Activated CD4-positive, alpha-beta T cell treated with anti-CD3 and anti-CD28 coated beads, Interleukin-2, amount 10 ng/mL, durations not matched to agents 7 days and 5 days (primary cell): ENCODE measurements at regions not wholly inside any gene's neighbourhood (a gene's known extent, or its start where the extent isn't known, plus 50 kb on each side); places are given as distances from the start of the nearest gene placed in this dataset.
A peak's percentile ranks its signal among the peaks of the same experiment; 100 is the strongest.
"Not testable (repeated sequence)": the region's sequence is repeated elsewhere in the genome, so short reads cannot be mapped to it uniquely, and the experiment has no call there.

Experiments
- CTCF ChIA-PET: fragments of 350-600 bp; sonication (Branson Sonifier 250); formaldehyde crosslinking; loops from one replicate; lab custom pipeline; 2021; ENCODE audit warnings: antibody characterized with exemption; lab: Charles Lee
- POLR2A ChIA-PET: fragments of 350-600 bp; sonication (Branson Sonifier 250); formaldehyde crosslinking; loops from one replicate; lab custom pipeline; 2021; ENCODE audit warnings: antibody characterized with exemption; lab: Charles Lee
- DNase-seq: peaks from one replicate; pipeline ENCODE4 v3.0.0-alpha.2; 2020
- H3K27ac Mint-ChIP-seq: one replicate; pipeline ENCODE4 v1.8.0; 2021; ENCODE audit warnings: mild to moderate bottlenecking, moderate library complexity, mixed read lengths
- H3K27me3 Mint-ChIP-seq: one replicate; pipeline ENCODE4 v1.8.0; 2021; ENCODE audit warnings: mixed read lengths
- H3K36me3 Mint-ChIP-seq: one replicate; pipeline ENCODE4 v1.8.0; 2021; ENCODE audit warnings: low read depth, mixed read lengths
- H3K4me1 Mint-ChIP-seq: one replicate; pipeline ENCODE4 v1.8.0; 2021; ENCODE audit warnings: mixed read lengths
- H3K4me3 Mint-ChIP-seq: one replicate; pipeline ENCODE4 v1.8.0; 2021; ENCODE audit warnings: mild to moderate bottlenecking, moderate library complexity, mixed read lengths
- H3K9me3 Mint-ChIP-seq: one replicate; pipeline ENCODE4 v1.8.0; 2021; ENCODE audit warnings: mixed read lengths

GRCh38 chr4:75158451-75158850 is 225.5 kb downstream of the PARM1 start:
- ChIA-PET CTCF (no interaction called here), POLR2A (no interaction called here)
- H3K27me3 Mint-ChIP-seq, result no peaks in the 10 kb centered on the region
- no peak for DNase-seq
- no peaks in the 10 kb centered on the region for H3K4me1 Mint-ChIP-seq
- H3K9me3 Mint-ChIP-seq, result peaks cover 4% of the 10 kb centered on the region
- no peak overlapping the region for H3K4me3 Mint-ChIP-seq
- H3K27ac Mint-ChIP-seq, result no peak overlapping the region
- no peaks in the 10 kb centered on the region for H3K36me3 Mint-ChIP-seq

DNA sequence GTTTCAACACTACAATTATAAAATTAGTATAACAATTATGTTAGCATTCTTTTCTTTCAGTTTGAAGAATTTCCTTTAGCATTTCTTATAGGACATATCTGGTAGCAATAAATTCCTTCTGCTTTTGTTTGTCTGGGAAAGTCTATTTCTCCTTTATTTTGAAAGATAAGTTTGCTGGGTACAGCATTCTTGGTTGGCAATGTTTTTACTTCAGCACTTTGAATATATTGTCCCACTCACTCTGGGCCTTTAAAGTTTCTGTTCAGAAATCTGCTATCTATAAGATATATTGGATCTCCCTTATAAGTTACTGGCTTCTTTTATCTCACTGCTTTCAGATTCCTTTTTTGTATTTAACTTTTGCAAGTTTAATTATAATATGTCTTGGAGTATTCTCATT is 222.1 kb downstream of the PARM1 start:
- Mint-ChIP-seq H3K27me3 (no peaks in the 10 kb centered on the region), H3K36me3 (no peaks in the 10 kb centered on the region), H3K4me3 (no peak overlapping the region), H3K4me1 (no peaks in the 10 kb centered on the region), H3K9me3 (peaks cover 4% of the 10 kb centered on the region), H3K27ac (no peak overlapping the region)
- POLR2A ChIA-PET, result no interaction called here
- DNase-seq, result no peak
- CTCF ChIA-PET, result no interaction called here

- no peak overlapping the region for H3K4me3 Mint-ChIP-seq
- ChIA-PET POLR2A (no interaction called here), CTCF (no interaction called here)
- no peaks in the 10 kb centered on the region for H3K36me3 Mint-ChIP-seq
- H3K27ac Mint-ChIP-seq, result no peak overlapping the region
- H3K9me3 Mint-ChIP-seq, result peaks cover 2% of the 10 kb centered on the region
- no peaks in the 10 kb centered on the region for H3K27me3 Mint-ChIP-seq
- DNase-seq, result no peak
- H3K4me1 Mint-ChIP-seq, result no peaks in the 10 kb centered on the region
Measured at GRCh38 chr4:75146223-75146622, 213.3 kb downstream of the PARM1 start.

DNA sequence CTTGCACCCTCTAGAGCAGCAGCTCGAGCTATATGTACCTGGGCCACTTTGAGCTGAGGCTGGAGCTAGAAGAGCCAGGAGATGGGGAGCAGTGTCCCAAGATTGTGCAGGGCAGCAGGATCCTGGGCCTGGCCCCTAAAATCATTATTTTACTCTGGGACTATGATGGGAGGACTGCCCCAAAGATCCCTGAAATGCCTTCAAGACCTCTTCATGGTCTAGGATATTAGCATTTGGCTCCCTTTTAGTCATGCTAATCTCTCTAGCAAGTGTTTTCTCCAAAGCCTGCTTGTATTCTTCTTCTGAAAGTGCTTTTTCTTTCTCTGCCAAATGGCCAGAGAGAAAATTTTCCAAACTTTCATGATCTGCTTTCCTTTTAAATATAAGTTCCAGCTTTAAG is 211.6 kb downstream of the PARM1 start:
- POLR2A ChIA-PET, result no interaction called here
- DNase-seq, result no peak
- peaks cover 2% of the 10 kb centered on the region for H3K9me3 Mint-ChIP-seq
- H3K27ac Mint-ChIP-seq, result no peak overlapping the region
- CTCF ChIA-PET, result no interaction called here
- H3K4me3 Mint-ChIP-seq, result no peak overlapping the region
- no peaks in the 10 kb centered on the region for H3K36me3 Mint-ChIP-seq
- H3K27me3 Mint-ChIP-seq, result no peaks in the 10 kb centered on the region
- no peaks in the 10 kb centered on the region for H3K4me1 Mint-ChIP-seq

GRCh38 chr4:75142850-75143249 is 209.9 kb downstream of the PARM1 start:
- no peaks in the 10 kb centered on the region for H3K36me3 Mint-ChIP-seq
- CTCF ChIA-PET, result no interaction called here

GRCh38 chr4:75142382-75142781 is 209.5 kb downstream of the PARM1 start:
- no peaks in the 10 kb centered on the region for H3K4me1 Mint-ChIP-seq
- peaks cover 2% of the 10 kb centered on the region for H3K9me3 Mint-ChIP-seq
- H3K27me3 Mint-ChIP-seq, result no peaks in the 10 kb centered on the region
- DNase-seq, result no peak
- no peak overlapping the region for H3K27ac Mint-ChIP-seq
- ChIA-PET POLR2A (no interaction called here), CTCF (no interaction called here)
- no peak overlapping the region for H3K4me3 Mint-ChIP-seq
- no peaks in the 10 kb centered on the region for H3K36me3 Mint-ChIP-seq

More at GRCh38 chr4:75142850-75143249, 209.9 kb downstream of the PARM1 start:
- POLR2A ChIA-PET, result no interaction called here
- Mint-ChIP-seq H3K4me3 (no peak overlapping the region), H3K27me3 (no peaks in the 10 kb centered on the region), H3K27ac (no peak overlapping the region), H3K9me3 (peaks cover 2% of the 10 kb centered on the region), H3K4me1 (no peaks in the 10 kb centered on the region)
- DNase-seq, result no peak

DNA sequence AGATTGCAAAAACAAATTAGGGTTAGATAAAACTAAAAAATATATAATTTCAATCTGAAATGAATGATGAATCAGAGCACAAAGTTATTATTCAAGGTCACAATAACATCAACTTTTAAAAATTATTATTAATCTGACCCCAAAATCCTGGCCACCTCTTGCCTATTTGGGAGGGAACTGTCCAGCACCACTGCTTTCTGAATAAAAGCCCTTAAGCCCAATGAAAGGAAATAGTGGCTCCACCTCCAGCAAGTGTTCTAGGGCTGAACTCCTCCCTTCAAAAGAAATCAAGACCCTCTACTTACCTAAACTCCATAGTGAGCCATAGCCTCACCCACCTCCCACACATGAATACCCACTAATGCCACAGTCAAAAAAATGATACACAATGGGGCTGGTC is 208.2 kb downstream of the PARM1 start:
- Mint-ChIP-seq H3K4me3 (no peak overlapping the region), H3K4me1 (no peaks in the 10 kb centered on the region), H3K27ac (no peak overlapping the region), H3K27me3 (no peaks in the 10 kb centered on the region), H3K36me3 (no peaks in the 10 kb centered on the region), H3K9me3 (peaks cover 2% of the 10 kb centered on the region)
- no peak for DNase-seq
- ChIA-PET CTCF (no interaction called here), POLR2A (no interaction called here)

GRCh38 chr4:75137302-75137701 is 204.4 kb downstream of the PARM1 start:
- POLR2A ChIA-PET, result no interaction called here
- CTCF ChIA-PET, result no interaction called here
- DNase-seq, result no peak
- Mint-ChIP-seq H3K4me1 (no peaks in the 10 kb centered on the region), H3K36me3 (no peaks in the 10 kb centered on the region), H3K27me3 (no peaks in the 10 kb centered on the region), H3K9me3 (peaks cover 2% of the 10 kb centered on the region), H3K27ac (no peak overlapping the region), H3K4me3 (no peak overlapping the region)

GRCh38 chr4:75135068-75135825 is 202.3 kb downstream of the PARM1 start:
- POLR2A ChIA-PET, result no interaction called here

DNA sequence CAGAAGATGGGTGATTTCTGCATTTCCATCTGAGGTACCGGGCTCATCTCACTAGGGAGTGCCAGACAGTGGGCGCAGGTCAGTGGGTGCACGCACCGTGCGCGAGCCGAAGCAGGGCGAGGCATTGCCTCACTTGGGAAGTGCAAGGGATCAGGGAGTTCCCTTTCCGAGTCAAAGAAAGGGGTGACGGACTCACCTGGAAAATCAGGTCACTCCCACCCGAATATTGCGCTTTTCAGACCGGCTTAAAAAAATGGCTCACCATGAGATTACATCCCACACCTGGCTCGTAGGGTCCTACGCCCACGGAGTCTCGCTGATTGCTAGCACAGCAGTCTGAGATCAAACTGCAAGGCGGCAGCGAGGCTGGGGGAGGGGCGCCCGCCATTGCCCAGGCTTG is 194.0 kb downstream of the PARM1 start:
- H3K27ac Mint-ChIP-seq, H3K9me3 Mint-ChIP-seq, POLR2A ChIA-PET, DNase-seq, H3K4me1 Mint-ChIP-seq, H3K36me3 Mint-ChIP-seq, CTCF ChIA-PET, H3K27me3 Mint-ChIP-seq: not testable (repeated sequence)
- peak overlapping the region; percentile 22 for H3K4me3 Mint-ChIP-seq

More at GRCh38 chr4:75135068-75135825, 202.3 kb downstream of the PARM1 start:
- no peaks in the 10 kb centered on the region for H3K27me3 Mint-ChIP-seq
- H3K4me1 Mint-ChIP-seq, result no peaks in the 10 kb centered on the region
- DNase-seq, result no peak
- no peak overlapping the region for H3K27ac Mint-ChIP-seq
- H3K4me3 Mint-ChIP-seq, result no peak overlapping the region
- no peaks in the 10 kb centered on the region for H3K9me3 Mint-ChIP-seq
- H3K36me3 Mint-ChIP-seq, result no peaks in the 10 kb centered on the region
- CTCF ChIA-PET, result interaction anchor here (0.6 kb wide), 2 partner anchors 19 to 21 kb away, joined by 3 read pairs; no protein-coding TSS in a partner anchor

DNA sequence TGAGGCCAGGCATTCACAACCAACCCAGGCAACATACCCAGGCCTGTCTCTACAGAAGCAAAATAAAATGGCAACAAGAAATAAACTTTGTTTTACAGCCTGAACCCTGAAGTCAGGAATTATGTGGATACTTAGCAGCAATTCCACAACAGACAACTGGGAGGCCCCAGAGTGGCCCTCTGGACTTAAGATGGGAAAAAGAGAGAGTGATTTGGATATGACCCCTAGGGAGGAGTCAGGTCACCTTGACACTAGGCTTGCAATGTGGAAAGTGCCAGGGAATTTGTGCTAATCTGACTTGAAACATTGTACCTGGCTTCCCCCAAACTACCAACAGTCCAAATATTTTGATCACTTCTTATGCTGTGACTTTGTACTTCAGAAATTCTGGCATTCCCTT is 193.1 kb downstream of the PARM1 start:
- H3K9me3 Mint-ChIP-seq, result peaks cover 5% of the 10 kb centered on the region
- ChIA-PET CTCF (no interaction called here), POLR2A (no interaction called here)
- no peak for DNase-seq
- no peak overlapping the region for H3K4me3 Mint-ChIP-seq
- no peaks in the 10 kb centered on the region for H3K4me1 Mint-ChIP-seq
- H3K27me3 Mint-ChIP-seq, result no peaks in the 10 kb centered on the region
- H3K27ac Mint-ChIP-seq, result no peak overlapping the region
- no peaks in the 10 kb centered on the region for H3K36me3 Mint-ChIP-seq

DNA sequence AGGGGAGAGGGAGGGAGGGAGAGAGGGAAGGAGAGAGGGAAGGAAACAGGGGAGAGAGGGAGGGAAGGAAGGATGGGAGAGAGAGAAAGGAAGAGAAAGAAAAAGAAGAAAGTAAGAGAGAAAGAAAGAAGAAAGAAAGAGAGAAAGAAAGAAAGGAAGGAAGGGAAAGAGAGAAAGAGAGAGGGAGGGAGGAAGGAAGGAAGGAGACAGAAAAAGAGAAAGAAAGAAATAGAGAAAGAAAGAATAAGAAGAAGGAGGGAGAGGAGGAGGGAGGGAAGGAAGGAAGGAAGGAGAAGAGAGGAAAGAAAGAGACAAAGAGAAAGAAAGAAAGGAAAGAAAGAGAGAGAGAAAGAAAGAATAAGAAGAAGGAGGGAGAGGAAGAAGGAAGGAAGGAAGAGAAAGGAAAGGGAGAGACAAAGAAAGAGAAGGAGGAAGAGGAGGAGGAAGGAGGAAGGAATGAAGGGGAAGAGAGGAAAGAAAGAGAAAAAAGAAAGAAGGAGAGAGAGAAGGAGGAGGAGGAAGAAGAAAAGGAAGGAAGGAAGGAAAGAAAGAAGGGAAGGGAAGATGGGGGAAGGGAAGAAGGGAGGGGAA is 189.6 kb downstream of the PARM1 start:
- Mint-ChIP-seq H3K36me3 (no peaks in the 10 kb centered on the region), H3K4me3 (no peak overlapping the region), H3K27ac (no peak overlapping the region), H3K27me3 (no peaks in the 10 kb centered on the region), H3K9me3 (peaks cover 13% of the 10 kb centered on the region), H3K4me1 (no peaks in the 10 kb centered on the region)
- ChIA-PET CTCF (no interaction called here), POLR2A (no interaction called here)
- DNase-seq, result no peak

DNA sequence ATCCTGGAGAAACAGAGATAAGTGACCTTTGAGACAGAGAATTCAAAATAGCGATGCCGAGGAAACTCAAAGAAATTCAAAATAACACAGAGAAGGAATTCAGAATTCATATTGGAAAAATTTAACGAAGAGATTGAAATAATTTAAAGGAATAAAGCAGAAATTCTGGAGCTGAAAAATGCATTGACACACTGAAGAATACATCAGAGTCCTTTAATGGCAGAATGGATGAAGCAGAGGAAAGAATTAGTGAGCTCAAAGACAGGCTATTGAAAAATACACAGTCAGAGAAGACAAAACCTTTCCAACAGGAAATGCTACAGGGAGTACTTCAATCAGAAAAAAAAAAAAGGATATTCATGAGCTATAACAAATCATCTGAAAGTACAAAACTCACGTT is 185.8 kb downstream of the PARM1 start:
- Mint-ChIP-seq H3K4me3 (no peak overlapping the region), H3K27ac (no peak overlapping the region), H3K27me3 (no peaks in the 10 kb centered on the region), H3K4me1 (no peaks in the 10 kb centered on the region), H3K36me3 (no peaks in the 10 kb centered on the region), H3K9me3 (peaks cover 14% of the 10 kb centered on the region)
- DNase-seq, result no peak
- ChIA-PET POLR2A (no interaction called here), CTCF (no interaction called here)

GRCh38 chr4:75110061-75110460 is 177.1 kb downstream of the PARM1 start:
- POLR2A ChIA-PET, result no interaction called here
- Mint-ChIP-seq H3K4me3 (no peak overlapping the region), H3K27me3 (no peaks in the 10 kb centered on the region), H3K9me3 (peaks cover 7% of the 10 kb centered on the region), H3K27ac (no peak overlapping the region), H3K36me3 (no peaks in the 10 kb centered on the region), H3K4me1 (no peaks in the 10 kb centered on the region)
- DNase-seq, result no peak
- CTCF ChIA-PET, result interaction anchor here (0.7 kb wide), 1 partner anchor 53 kb away, joined by 3 read pairs; no protein-coding TSS in a partner anchor
